ENCODE measurements at regions not wholly inside any gene's neighbourhood (a gene's known extent, or its start where the extent isn't known, plus 50 kb on each side); places are given as distances from the start of the nearest gene placed in this dataset.

DNA sequence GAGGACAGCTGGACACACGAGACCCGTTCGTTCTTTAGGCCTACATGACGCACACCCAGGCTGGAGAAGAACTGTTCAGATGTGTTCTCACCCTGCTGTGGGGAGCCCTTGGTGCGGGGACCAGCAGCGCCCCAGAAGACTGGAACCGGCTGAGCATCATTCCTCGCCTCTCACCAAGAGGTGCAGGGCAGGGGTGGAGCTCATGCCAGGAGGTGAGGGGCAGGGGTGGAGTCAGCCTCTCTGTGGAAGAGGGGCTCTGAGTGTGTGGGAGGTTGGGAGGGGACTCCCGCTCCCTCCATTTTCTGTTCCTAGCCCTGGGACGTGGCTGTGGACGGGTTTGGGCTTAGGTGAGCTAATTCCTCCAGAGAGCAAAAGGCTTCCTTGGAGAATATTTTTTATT, 66.0 kb upstream of the SHH start:
- no peak for TF ChIP-seq CREB1 (IDR thresholded peaks at IDR 0.05; ENCODE audit: low read depth)
- TF ChIP-seq, protein P1, sequence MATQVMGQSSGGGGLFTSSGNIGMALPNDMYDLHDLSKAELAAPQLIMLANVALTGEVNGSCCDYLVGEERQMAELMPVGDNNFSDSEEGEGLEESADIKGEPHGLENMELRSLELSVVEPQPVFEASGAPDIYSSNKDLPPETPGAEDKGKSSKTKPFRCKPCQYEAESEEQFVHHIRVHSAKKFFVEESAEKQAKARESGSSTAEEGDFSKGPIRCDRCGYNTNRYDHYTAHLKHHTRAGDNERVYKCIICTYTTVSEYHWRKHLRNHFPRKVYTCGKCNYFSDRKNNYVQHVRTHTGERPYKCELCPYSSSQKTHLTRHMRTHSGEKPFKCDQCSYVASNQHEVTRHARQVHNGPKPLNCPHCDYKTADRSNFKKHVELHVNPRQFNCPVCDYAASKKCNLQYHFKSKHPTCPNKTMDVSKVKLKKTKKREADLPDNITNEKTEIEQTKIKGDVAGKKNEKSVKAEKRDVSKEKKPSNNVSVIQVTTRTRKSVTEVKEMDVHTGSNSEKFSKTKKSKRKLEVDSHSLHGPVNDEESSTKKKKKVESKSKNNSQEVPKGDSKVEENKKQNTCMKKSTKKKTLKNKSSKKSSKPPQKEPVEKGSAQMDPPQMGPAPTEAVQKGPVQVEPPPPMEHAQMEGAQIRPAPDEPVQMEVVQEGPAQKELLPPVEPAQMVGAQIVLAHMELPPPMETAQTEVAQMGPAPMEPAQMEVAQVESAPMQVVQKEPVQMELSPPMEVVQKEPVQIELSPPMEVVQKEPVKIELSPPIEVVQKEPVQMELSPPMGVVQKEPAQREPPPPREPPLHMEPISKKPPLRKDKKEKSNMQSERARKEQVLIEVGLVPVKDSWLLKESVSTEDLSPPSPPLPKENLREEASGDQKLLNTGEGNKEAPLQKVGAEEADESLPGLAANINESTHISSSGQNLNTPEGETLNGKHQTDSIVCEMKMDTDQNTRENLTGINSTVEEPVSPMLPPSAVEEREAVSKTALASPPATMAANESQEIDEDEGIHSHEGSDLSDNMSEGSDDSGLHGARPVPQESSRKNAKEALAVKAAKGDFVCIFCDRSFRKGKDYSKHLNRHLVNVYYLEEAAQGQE (IDR thresholded peaks at IDR 0.05; ENCODE audit: low read depth): no peak

Measured in Ishikawa (cell line).